ENCODE measurements at regions not wholly inside any gene's neighbourhood (a gene's known extent, or its start where the extent isn't known, plus 50 kb on each side); places are given as distances from the start of the nearest gene placed in this dataset.

GRCh38 chr2:67259556-67260342 lies 137.4 kb upstream of the ETAA1 start:
- TF ChIP-seq GABPA (IDR thresholded peaks at IDR 0.05; ENCODE audit: low read depth) = no peak
- TF ChIP-seq, protein P1, sequence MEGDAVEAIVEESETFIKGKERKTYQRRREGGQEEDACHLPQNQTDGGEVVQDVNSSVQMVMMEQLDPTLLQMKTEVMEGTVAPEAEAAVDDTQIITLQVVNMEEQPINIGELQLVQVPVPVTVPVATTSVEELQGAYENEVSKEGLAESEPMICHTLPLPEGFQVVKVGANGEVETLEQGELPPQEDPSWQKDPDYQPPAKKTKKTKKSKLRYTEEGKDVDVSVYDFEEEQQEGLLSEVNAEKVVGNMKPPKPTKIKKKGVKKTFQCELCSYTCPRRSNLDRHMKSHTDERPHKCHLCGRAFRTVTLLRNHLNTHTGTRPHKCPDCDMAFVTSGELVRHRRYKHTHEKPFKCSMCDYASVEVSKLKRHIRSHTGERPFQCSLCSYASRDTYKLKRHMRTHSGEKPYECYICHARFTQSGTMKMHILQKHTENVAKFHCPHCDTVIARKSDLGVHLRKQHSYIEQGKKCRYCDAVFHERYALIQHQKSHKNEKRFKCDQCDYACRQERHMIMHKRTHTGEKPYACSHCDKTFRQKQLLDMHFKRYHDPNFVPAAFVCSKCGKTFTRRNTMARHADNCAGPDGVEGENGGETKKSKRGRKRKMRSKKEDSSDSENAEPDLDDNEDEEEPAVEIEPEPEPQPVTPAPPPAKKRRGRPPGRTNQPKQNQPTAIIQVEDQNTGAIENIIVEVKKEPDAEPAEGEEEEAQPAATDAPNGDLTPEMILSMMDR (IDR thresholded peaks at IDR 0.05; ENCODE audit: insufficient read depth, low read length) = no peak
- no peak for TF ChIP-seq REST (IDR thresholded peaks at IDR 0.05; ENCODE audit: insufficient replicate concordance, low read depth)
- no peak for TF ChIP-seq POLR2AphosphoS5 (IDR thresholded peaks at IDR 0.05; ENCODE audit: low read depth)
- TF ChIP-seq SPI1 (IDR thresholded peaks at IDR 0.05; ENCODE audit: borderline replicate concordance, low read depth) = no peak
